ENCODE measurements at regions not wholly inside any gene's neighbourhood (a gene's known extent, or its start where the extent isn't known, plus 50 kb on each side); places are given as distances from the start of the nearest gene placed in this dataset.
"Not testable (repeated sequence)": the region's sequence is repeated elsewhere in the genome, so short reads cannot be mapped to it uniquely, and the experiment has no call there.

DNA sequence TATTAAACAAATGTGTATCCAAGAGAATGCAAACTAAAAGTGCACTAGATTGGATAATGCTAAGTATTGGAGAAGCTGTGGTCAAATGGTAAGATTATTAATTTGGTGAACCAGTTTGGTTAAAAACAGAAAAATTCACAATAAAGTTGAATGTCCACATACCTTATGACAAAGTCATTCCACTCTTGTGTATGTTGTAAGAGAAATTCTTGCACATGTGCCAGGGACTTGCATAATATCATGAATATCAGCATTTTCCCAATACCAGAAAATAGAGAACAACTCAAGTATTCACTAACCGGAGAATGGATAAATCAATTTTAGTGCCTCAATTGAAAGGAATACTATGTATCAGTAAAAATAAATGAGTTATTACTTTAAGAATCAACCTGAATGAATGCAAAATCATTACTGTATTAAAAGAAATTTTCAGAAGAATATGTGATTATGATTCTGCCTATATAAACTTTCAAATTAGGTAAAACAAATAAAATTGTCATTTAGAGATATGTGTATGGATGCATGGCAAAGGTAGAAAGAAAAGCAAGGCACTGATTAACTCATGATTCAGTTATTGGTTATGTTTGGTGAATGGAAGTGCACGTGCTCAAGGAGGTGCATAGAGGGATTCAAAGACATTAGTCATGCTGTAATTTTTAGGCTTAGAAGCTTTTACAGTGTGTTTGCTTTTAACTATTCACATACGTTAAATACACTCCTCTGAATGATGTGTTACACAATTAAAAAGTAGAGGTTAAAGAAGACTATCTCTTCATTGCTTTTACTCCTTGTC, 217.4 kb upstream of the KCNK2 start:
- no peak for DNase-seq

DNA sequence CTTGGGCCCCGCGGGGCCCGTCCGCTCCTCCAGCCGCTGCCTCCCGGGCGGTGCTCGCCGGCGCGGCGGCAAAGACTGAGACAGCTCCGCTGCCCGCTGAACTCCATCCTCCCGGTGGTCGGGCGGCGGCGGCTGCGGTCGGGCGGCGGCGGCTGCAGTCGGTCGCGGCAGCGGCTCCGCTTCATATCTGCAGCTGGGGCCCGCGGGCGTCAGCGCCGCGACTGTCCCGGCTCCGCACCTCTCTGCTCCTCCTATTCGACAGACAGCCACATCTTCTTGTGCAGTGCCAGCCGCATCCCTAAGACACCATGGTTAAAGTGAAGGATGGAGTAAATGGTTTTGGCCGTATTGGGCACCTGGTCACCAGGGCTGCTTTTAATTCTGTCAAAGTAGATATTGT, 212.1 kb upstream of the KCNK2 start:
- DNase-seq, result not testable (repeated sequence)

DNA sequence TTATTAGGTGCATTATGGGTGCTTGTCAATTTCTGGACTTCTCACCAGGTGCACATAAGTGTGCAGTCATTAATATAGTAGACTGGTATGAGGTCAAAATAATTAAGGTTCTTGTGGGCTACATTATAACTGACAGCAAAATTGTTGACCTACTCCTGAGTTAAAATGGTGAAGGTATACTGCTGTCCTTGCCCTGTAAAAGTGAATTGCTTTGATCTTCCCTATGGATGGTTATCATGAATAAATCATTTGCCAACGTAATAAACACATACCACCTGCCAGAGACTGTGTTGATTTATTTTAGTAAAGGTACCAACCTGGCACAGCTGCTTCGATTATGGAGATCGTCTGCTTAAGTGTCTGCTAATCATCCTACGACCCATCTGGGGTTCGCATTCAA, 201.6 kb upstream of the KCNK2 start:
- DNase-seq, result no peak

DNA sequence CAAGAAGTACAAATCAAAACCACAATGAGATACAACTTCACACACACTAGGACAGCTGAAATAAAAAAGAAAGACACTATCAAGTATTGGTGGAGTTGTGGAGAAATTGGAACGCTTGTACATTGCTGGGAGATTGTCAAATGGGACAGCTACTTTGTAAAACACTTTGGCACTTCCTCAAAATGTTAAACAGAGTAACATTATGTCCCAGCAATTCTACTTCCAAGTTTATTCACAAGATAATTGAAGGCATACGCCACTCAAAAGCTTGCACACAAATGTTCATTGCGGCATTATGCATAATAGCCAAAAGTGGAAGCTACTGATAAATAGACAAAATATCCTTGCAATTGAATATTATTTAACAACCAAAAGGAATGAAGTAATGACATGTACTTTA, 199.9 kb upstream of the KCNK2 start:
- no peak for DNase-seq

DNA sequence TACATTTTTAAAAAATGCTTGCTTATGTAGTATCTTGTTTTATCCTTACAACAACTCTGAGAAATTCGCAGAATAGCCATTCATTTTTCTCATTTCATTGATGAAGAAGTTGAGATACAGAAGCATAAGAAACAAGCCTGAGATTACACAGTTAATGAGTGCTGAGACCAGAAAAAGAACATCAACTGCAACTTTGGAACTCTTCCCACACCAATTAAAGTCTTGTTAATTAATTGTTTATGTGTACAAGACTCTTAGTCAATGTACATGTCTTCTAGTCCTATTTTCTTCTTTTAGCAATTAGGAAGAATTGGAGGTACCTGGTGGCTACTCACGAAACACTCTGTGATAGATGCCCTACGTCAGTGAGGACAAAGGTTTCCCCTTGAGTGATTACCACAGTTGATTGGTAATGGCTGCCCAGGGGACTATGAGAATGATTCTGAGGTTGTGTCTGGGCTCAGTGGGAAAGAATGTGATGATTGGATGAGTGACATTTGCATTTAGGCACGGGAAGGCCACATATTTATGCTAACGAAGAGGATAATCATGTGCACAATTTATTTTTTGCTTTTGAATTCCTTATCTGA, 187.4 kb upstream of the KCNK2 start:
- no peak for DNase-seq

DNA sequence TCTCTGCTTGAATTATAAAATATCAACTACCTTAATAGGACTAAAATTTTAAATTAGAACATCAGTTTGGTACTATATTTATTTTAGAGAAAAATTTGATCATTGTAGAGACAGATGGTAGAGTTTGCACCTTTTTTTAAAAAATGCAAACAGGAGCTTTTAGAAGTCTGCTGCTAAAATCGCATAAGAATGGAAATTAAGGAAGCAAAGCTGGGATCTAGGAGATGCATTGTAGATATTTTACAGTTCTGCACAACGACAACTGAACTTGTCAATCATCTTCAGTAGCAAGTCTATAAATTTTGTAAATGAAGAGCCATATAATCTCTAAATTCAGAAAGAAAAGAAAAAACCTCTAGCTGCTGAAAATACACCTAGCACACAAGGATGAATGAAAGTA, 185.6 kb upstream of the KCNK2 start:
- DNase-seq, result no peak

GRCh38 chr1:214897581-214897980, 185.0 kb upstream of the KCNK2 start:
- DNase-seq, result no peak

- DNase-seq, result no peak
These were observed 184.4 kb upstream of the KCNK2 start for GRCh38 chr1:214898161-214898560.

- no peak for DNase-seq
These were observed 183.8 kb upstream of the KCNK2 start for GRCh38 chr1:214898718-214899117.

GRCh38 chr1:214899908-214900460, 182.6 kb upstream of the KCNK2 start:
- DNase-seq, result no peak

DNA sequence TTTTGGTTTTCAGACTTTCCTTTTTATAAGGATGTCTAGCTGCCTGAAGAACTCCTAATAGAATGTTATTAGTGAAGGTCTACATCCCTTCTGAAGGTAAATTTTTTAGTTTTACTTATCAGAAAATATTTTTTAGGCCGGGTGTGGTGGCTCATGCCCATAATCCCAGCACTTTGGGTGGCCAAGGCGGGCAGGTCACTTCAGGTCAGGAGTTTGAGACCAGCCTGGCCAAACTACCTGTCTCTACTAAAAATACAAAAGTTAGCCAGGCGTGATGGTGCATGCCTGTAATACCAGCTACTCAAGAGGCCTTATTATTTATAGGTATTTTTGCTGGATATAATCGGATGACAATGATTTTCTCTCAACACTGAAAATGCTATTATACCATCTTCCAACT, 181.9 kb upstream of the KCNK2 start:
- DNase-seq, result no peak

GRCh38 chr1:214901718-214902117, 180.8 kb upstream of the KCNK2 start:
- peak; percentile 49 for DNase-seq

- DNase-seq, result peak; percentile 47
These were observed 179.8 kb upstream of the KCNK2 start for GRCh38 chr1:214902636-214903320.

GRCh38 chr1:214912127-214912526, 170.4 kb upstream of the KCNK2 start:
- DNase-seq, result no peak

- no peak for DNase-seq
These were observed 168.6 kb upstream of the KCNK2 start for GRCh38 chr1:214913966-214914365.

- DNase-seq, result no peak
These were observed 165.4 kb upstream of the KCNK2 start for GRCh38 chr1:214917081-214917635.

DNA sequence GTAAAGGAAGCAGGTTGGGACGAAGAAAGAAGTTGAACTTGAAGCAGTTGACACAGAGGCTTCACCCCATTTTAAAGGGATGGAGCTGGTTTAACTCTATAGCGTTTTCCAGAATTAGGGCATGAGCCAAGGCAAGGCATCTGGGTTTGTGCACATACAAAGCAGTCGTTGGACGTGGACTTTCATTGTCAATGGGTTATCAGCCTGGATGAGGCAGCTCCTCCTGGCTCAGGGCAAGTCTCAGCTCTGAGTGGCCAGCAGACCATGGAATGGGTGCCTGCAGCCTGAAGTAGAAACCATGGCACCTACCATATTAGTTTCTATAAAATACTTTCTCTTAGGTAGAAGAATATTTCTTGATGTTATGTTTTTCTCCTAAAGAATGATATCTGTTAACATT, 163.8 kb upstream of the KCNK2 start:
- DNase-seq, result no peak

- DNase-seq, result no peak
These were observed 162.2 kb upstream of the KCNK2 start for GRCh38 chr1:214920337-214920736.

DNA sequence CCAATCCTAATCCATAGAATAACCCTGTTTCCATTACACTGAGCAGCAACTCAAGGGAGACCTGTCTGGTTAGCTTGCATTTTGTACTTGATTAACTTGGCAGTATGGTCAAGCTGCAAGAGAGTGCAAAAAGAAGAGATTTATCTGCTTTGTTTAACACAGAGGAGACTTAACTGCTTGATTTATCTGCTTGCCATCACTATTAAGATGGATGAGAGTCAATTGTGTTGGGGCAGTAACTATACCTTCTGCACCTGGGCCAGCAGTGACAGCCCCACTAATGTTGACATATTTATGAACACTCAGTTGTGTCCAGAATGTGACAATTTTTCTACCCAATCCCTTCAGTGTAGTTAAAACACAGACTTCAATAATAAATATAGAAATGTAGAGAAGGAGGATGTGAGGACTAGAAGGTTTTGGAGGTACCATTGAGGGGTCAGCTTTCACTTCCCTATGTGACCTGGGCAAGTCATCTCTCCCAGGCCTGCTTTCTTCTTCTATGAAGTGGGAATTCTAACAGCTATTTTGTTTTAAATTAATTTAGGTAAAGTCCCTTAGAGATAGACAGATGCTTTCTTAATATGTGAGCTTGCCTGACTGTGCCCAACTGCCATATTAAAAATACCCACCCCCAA, 159.1 kb upstream of the KCNK2 start:
- no peak for DNase-seq

DNA sequence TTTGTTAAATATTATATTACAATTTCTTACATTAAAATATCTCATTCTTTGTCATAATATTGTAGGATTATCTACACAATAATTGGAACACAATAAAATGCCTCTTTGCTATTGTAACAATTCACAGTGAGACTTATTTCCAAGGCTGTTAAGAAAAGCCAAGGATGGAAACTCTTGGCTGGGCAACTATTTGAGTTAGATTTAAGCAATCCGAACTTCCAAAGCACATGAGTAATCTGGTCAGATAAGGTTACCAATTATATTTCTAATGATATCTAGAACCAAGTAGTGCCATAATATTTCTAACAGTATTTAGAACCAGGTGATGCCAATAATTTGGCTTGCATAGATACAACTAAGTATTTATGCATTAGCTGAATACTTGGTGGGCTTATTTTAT, 154.7 kb upstream of the KCNK2 start:
- DNase-seq, result no peak

DNA sequence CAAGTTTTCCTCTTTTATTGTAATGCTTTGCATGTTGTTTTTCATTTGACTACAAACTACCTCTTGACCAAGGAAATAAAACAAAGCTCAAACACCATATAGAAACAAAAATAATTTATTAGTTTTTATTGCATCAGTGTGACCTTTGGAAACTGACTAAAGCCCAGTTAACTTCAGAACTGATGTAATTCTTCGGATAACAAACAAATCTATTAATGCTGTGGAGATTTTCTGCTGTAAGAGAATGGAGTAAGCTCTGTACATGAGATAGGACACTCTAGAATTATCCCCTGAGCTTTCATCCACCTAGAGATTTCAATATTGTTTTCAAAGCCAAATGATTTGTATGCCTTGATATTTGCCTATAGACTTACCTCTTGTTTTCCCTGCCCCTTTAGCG, 154.0 kb upstream of the KCNK2 start:
- no peak for DNase-seq

DNA sequence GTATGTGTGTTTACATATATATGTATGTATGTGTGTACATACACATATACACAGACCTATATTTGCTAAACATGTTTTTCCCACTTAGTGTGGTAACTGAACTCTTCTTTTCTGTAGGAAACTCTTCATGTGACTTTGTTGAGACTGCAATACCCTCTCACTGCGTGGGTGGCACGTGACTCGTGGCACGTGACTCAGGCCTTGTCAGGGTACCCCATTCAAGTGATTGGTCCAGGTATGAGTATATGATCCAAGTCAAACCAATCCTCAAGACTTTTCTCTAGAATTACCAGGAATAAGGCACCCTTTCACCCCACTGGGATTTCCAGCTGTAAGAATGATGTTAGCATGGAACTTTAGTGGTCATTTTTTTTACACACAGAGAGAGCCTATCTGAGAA, 149.2 kb upstream of the KCNK2 start:
- no peak for DNase-seq

DNA sequence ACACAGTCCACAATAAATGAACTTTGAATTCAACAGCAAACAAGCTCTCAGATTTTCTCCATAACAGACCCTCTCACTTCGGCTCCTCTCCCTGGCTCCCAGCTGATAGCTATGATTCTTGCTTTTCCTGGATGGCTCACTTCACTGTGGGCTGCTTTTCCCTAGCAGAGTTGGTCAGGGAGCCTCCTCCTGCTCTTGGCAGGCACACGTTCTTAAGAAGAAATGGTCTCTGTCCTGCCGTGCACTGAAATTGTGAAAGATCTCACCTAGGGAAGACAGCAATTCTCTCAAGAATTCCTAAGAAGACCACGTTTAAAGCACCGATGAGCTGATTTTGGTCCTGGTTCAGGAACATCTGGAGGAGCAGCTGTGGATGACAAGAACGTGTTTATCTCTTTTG, 148.5 kb upstream of the KCNK2 start:
- no peak for DNase-seq
